Right lobe of liver (tissue), 4 donors: ENCODE measurements at regions not wholly inside any gene's neighbourhood (a gene's known extent, or its start where the extent isn't known, plus 50 kb on each side); places are given as distances from the start of the nearest gene placed in this dataset.

ENCODE experiments used
- CTCF ChIP-seq, 4 donors: fragments of 200-600 bp in 3 of 4; fragments of 450-650 bp in 1 of 4; IDR thresholded peaks; one replicate each; pipeline versions ENCODE4 v1.5.1 to v1.8.0; 2016 to 2022; ENCODE audit warnings: antibody characterized with exemption in 4 of 4, mild to moderate bottlenecking in 2 of 4
- POLR2A ChIP-seq: fragments of 450-650 bp; IDR thresholded peaks from one replicate; pipeline ENCODE4 v1.6.1; 2017; ENCODE audit warnings: antibody characterized with exemption, mild to moderate bottlenecking
- donor health status: DM: no; HTN: no; CAD: no.
- donor health status: DM: no; HTN: no; CAD: no.
- donor health status: DM: no; HTN: yes; CAD: no.

GRCh38 chr14:104450811-104451401 lies 128.7 kb upstream of the C14orf180 start:
- no peak for TF ChIP-seq POLR2A
- no peak for TF ChIP-seq CTCF (IDR thresholded peaks at IDR 0.05)
